ENCODE measurements at regions not wholly inside any gene's neighbourhood (a gene's known extent, or its start where the extent isn't known, plus 50 kb on each side); places are given as distances from the start of the nearest gene placed in this dataset.

DNA sequence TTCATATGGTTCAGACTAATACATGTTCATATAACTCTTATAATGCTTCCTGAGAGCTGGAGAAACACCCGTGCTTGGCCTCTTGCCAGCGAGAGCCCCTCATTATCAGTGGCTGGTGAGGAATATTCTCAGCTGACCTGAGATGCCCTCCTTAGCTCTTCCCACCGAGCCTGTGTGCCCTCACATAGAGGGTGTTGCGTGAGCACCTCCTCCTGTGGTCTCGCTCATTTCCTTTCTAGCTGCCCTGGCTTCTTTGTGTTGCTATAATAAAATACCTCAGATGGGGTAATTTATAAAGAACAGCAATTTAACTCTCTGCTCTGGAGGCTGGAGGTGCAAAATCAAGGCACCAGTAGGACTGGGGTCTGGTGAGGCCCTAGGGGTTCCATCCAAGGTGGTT is 80.5 kb upstream of the ALKAL2 start:
- H3K4me1 ChIP-seq = no peaks in the 10 kb centered on the region
- H3K9me3 ChIP-seq = peaks cover 0 to 3% (median 0%) of the 10 kb centered on the region in 4 donors
- H3K27me3 ChIP-seq = no peaks in the 10 kb centered on the region
- 46 to 48% methylated on average over 5 of the region's 5 CpGs for WGBS, 2 donors
- TF ChIP-seq EP300 (IDR thresholded peaks at IDR 0.05) = no peak
- TF ChIP-seq, protein P1, sequence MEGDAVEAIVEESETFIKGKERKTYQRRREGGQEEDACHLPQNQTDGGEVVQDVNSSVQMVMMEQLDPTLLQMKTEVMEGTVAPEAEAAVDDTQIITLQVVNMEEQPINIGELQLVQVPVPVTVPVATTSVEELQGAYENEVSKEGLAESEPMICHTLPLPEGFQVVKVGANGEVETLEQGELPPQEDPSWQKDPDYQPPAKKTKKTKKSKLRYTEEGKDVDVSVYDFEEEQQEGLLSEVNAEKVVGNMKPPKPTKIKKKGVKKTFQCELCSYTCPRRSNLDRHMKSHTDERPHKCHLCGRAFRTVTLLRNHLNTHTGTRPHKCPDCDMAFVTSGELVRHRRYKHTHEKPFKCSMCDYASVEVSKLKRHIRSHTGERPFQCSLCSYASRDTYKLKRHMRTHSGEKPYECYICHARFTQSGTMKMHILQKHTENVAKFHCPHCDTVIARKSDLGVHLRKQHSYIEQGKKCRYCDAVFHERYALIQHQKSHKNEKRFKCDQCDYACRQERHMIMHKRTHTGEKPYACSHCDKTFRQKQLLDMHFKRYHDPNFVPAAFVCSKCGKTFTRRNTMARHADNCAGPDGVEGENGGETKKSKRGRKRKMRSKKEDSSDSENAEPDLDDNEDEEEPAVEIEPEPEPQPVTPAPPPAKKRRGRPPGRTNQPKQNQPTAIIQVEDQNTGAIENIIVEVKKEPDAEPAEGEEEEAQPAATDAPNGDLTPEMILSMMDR (IDR thresholded peaks at IDR 0.05) = no peak
- no peak for TF ChIP-seq POLR2A (IDR thresholded peaks at IDR 0.05)
- no peak for TF ChIP-seq POLR2AphosphoS5 (IDR thresholded peaks at IDR 0.05)
- H3K4me3 ChIP-seq = no peak overlapping the region
- DNase-seq (no peak), ATAC-seq (ENCODE audit: low FRiP score in 2 of 2) (no peak)
- no peaks in the 10 kb centered on the region for H3K36me3 ChIP-seq
- no peak overlapping the region for H3K27ac ChIP-seq

DNA sequence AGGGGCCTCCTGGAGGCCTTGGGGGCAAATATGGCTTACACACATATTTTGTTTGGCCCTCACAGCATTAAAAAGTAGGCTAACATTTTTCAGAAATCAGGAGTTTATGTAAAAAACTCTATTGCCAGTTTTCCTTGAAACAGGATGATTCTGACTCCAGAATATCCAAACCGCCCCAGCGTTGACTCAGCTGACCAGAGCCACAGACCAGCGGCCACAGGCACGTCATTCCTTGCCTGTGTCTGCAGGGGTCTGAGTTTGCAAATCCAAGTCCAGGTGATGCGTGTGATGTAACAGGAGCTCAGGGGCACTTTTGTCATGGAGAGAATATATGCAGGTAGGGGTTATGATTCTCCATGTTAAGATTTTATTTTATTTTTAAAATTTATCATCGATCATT is 79.4 kb upstream of the ALKAL2 start:
- Histone ChIP-seq H3K4me1 (no peaks in the 10 kb centered on the region), H3K27ac (no peak overlapping the region), H3K36me3 (no peaks in the 10 kb centered on the region), H3K27me3 (no peaks in the 10 kb centered on the region), H3K4me3 (no peak overlapping the region), H3K9me3 (peaks cover 0 to 3% (median 0%) of the 10 kb centered on the region in 4 donors)
- WGBS, 2 donors = 83 to 94% methylated on average over 6 of the region's 6 CpGs
- TF ChIP-seq POLR2AphosphoS5 (IDR thresholded peaks at IDR 0.05) = no peak
- TF ChIP-seq POLR2A (IDR thresholded peaks at IDR 0.05) = no peak
- TF ChIP-seq EP300 (IDR thresholded peaks at IDR 0.05) = no peak
- TF ChIP-seq, protein P1 (IDR thresholded peaks at IDR 0.05) = no peak
- DNase-seq = no peak
- no peak for ATAC-seq (ENCODE audit: low FRiP score in 2 of 2)

DNA sequence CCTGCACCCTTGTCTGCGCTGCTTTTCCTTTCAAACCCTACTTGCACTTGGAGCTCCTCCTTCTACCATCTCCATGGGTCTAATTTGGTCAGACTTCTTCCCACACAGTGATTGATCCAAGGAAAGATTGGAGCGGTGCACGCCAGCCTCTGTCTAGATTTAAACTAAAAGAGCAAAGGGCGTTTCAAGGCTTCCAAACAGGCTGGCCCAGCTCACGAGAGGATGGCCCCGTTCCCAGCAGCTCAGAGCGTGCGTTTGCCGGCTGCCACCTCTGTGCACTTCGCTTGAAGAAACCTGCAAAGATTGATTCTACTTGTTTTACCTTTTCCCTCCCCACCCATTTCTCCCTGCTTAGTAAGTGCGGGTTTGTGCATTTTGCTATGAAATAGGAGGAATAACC is 78.8 kb upstream of the ALKAL2 start:
- no peak overlapping the region for H3K27ac ChIP-seq
- H3K36me3 ChIP-seq = no peaks in the 10 kb centered on the region
- H3K4me1 ChIP-seq = no peaks in the 10 kb centered on the region
- no peak overlapping the region for H3K4me3 ChIP-seq
- TF ChIP-seq, protein P1 (IDR thresholded peaks at IDR 0.05) = no peak
- TF ChIP-seq EP300 (IDR thresholded peaks at IDR 0.05) (no peak), POLR2A (IDR thresholded peaks at IDR 0.05) (no peak), POLR2AphosphoS5 (IDR thresholded peaks at IDR 0.05) (no peak)
- H3K27me3 ChIP-seq = no peaks in the 10 kb centered on the region
- WGBS, 2 donors = 80 to 84% methylated on average over 11 of the region's 11 CpGs
- peaks cover 0 to 3% (median 0%) of the 10 kb centered on the region in 4 donors for H3K9me3 ChIP-seq
- ATAC-seq (ENCODE audit: low FRiP score in 2 of 2) = no peak
- peak in 1 of 2 donors; percentile 47 for DNase-seq

DNA sequence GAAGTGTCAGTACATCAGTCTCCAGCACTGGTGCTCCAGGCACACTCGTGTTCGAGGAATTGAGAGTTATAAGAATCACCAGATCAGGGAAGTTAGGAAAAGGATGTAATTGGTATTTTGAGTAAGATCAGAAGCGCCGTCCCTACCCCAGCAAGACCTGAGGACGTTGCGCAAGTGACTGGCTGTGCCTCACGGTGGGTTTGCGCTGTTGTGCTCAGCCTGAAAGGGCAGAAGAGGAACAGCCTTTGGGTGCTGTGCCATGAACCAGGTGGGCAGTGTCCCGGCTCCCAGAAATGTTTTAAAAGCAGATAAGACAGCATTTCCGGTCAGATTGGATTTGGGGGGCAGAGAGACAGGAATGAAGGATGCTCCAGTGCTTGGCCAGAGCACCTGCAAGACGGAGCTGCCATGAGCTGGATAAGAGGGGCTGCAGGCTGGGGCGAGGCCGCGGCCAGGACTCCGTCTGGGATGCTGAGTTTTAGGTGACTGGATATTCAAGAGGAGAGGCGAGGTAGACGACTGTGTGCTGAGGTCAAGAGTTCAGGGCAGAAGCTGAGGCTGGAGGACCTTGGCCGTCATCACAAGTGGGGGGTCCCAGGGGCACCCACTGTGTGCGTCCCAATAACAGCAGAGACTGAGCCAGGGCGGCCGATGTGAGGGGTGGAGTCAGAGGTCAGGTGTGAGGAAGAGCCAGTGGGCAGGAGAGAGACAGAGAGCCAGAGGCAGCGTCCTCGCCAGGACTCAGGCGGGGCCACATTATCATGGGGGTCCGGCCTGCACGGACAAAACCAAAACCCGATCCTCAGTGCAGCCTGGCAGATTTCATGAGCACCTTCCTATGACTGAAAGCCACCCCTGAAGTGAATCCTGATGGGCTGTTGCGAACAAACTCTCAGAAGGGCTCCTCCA is 77.7 kb upstream of the ALKAL2 start:
- no peaks in the 10 kb centered on the region for H3K4me1 ChIP-seq
- no peaks in the 10 kb centered on the region for H3K36me3 ChIP-seq
- no peaks in the 10 kb centered on the region for H3K27me3 ChIP-seq
- WGBS, 2 donors = 84 to 90% methylated on average over 28 of the region's 28 CpGs
- H3K27ac ChIP-seq = no peak overlapping the region
- H3K4me3 ChIP-seq = no peak overlapping the region
- no peaks in the 10 kb centered on the region for H3K9me3 ChIP-seq
- TF ChIP-seq POLR2AphosphoS5 (IDR thresholded peaks at IDR 0.05) = no peak
- TF ChIP-seq POLR2A (IDR thresholded peaks at IDR 0.05) = no peak
- TF ChIP-seq EP300 (IDR thresholded peaks at IDR 0.05) = no peak
- TF ChIP-seq, protein P1 (IDR thresholded peaks at IDR 0.05) = no peak
- ATAC-seq (ENCODE audit: low FRiP score in 2 of 2) (no peak), DNase-seq (peak in 1 of 2 donors; percentile 59)

Measured in upper lobe of left lung (tissue), 6 donors.